SK-N-SH (cell line): ENCODE measurements at regions not wholly inside any gene's neighbourhood (a gene's known extent, or its start where the extent isn't known, plus 50 kb on each side); places are given as distances from the start of the nearest gene placed in this dataset.

Source experiments
- CTCF ChIP-seq: fragments of 200-600 bp; sonication (generic); IDR thresholded peaks from 2 replicates; pipeline ENCODE4 v1.6.1; 2017; ENCODE audit warnings: antibody characterized with exemption, mild to moderate bottlenecking, moderate library complexity
- MAX ChIP-seq: IDR thresholded peaks from 2 replicates; pipeline ENCODE4 v1.4.0; 2012; ENCODE audit warnings: low read depth
- REST ChIP-seq: IDR thresholded peaks from 2 replicates; pipeline ENCODE4 v1.6.1; 2012; ENCODE audit warnings: mild to moderate bottlenecking, low read depth, low read length, moderate library complexity
- RFX5 ChIP-seq: IDR thresholded peaks from 2 replicates; pipeline ENCODE4 v1.6.1; 2012; ENCODE audit warnings: mild to moderate bottlenecking, improper control_type of control experiment, low read length
- SIN3A ChIP-seq: IDR thresholded peaks from 2 replicates; pipeline ENCODE4 v1.6.1; 2012; ENCODE audit warnings: low read depth, mild to moderate bottlenecking, low read length, moderate library complexity, borderline replicate concordance
- TAF1 ChIP-seq: IDR thresholded peaks from 2 replicates; pipeline ENCODE4 v1.6.1; 2012; ENCODE audit warnings: low read depth, mild to moderate bottlenecking, low read length, moderate library complexity, borderline replicate concordance

GRCh38 chr14:75226755-75227544 lies 50.5 kb upstream of the TMED10 start:
- no peak for TF ChIP-seq CTCF
- TF ChIP-seq TAF1 = no peak
- no peak for TF ChIP-seq SIN3A
- no peak for TF ChIP-seq MAX
- no peak for TF ChIP-seq RFX5
- TF ChIP-seq REST = no peak
